HPDE6-E6E7 (cell line): ENCODE measurements at regions not wholly inside any gene's neighbourhood (a gene's known extent, or its start where the extent isn't known, plus 50 kb on each side); places are given as distances from the start of the nearest gene placed in this dataset.
"Not testable (repeated sequence)": the region's sequence is repeated elsewhere in the genome, so short reads cannot be mapped to it uniquely, and the experiment has no call there.

Source experiments
- DNase-seq: peaks from one replicate; pipeline ENCODE4 v3.0.0; 2011; ENCODE audit warnings: missing footprints; ENCODE audit errors: extremely low spot score

- not testable (repeated sequence) for DNase-seq
Observed at GRCh38 chr20:18876394-18876793, 62.8 kb downstream of the SCP2D1 start.

DNA sequence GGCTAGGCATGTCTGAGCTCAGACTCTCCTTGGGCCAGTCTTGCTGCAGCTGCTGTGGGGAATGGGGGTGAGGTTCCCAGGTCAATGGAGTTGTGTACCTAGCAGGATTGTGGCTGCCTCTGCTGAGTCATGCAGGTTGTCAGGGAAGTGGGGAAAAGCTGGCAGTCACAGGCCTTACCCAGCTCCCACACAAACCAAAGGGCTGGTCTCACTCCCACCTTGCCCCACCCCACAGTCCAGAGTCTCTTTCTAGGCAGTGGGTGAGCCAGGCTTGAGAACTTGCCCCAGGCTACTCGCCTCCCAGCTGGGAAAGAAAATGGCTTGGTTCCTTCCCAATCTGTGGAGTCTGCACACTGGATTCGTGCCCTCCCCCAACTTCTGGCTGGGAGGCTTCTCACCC is 65.7 kb downstream of the SCP2D1 start:
- DNase-seq: no peak

DNA sequence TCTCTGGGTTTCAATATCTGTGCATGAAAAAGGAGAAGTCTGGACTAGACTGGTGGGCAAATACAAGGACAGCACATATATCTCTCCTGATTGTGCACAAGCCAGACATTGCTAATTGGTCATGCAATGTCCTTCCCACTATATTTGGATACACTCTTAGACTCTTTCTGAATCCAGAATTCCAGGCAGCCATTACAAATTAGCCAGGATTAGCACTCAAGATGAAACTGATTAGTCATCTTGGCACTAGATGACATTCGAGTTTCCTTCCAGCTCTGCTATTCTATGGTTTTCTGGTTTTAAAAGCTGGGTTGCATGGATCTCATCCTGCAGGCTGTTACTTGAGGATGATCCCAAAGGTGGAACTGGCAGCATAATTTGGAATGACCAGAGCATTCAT is 73.2 kb downstream of the SCP2D1 start:
- no peak for DNase-seq

DNA sequence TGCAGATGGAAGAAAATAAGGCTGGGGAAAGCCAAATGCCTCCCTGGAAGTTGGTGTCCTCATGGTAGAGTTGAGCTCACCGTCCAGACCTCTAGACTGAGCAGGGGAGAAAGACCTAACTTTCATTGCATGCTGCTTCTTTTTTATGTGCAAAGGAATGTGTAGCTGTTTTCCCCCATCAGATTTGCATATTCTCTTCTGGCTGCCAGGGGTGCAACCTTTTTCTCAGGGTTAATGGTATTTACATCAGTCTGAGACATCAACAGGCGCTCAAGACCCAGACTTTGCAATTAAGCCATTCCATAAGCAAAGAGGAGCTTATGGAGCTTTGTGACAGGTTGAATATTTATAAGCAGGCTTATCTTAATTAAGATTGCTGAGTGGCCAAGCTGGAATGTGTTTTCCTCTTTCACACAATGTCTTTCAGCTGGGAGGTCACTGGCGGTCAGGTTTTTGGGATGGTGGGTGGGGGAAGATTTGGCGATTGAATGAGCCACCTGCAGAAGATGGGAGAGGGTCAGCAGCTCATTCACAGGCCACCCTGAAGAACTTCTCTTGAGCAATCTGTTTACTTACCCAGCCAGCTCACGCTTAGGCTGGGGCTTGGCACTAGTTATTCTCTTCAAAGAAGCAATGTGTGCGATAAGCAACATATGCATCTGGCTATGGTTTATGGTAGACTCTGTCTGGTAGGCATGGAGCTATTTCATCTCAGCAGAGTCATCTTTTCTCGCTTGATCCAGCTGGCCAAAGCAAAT is 88.6 kb downstream of the SCP2D1 start:
- DNase-seq: no peak

GRCh38 chr20:18904192-18904591 is 90.6 kb downstream of the SCP2D1 start:
- DNase-seq: no peak

GRCh38 chr20:18904624-18905023 is 91.0 kb downstream of the SCP2D1 start:
- no peak for DNase-seq

GRCh38 chr20:18906046-18906445 is 92.5 kb downstream of the SCP2D1 start:
- DNase-seq: no peak

DNA sequence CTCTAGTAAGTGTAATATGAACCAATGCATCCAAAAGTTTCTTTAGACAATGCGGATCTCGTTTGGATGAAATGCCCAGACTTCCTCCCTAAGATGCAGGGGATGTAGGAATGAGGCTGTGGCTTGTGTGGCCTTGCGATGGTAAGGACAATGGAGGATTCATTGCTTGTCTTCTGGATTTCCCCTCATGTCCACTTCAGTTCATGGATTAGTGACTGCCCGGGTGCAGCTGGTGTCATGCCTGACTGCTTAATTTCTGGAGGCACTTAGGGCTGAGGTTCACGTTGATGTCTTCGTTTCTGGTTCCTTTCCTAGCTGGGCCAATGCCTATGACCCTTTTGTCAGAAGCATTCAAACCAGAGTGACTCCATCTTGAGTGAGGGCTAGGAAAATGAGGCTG is 93.8 kb downstream of the SCP2D1 start:
- no peak for DNase-seq

DNA sequence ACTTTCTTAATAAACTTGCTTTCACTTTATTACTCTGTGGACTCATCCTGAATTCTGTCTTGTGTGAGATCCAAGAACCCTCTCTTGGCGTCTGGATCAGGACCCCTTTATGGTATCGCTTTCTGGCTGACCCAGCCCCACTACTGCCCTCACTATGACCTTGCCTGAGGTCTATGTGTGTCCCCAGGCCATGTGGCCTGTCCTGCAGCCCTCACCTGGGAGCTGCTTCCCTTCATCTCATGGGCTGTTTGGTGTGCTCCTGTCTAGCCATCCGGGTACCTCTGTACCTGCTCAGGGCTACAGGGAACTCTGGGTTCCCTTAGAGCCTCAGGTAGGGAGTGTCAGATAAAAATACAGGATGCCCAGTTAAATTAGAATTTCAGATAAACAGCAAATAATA is 94.5 kb downstream of the SCP2D1 start:
- no peak for DNase-seq

DNA sequence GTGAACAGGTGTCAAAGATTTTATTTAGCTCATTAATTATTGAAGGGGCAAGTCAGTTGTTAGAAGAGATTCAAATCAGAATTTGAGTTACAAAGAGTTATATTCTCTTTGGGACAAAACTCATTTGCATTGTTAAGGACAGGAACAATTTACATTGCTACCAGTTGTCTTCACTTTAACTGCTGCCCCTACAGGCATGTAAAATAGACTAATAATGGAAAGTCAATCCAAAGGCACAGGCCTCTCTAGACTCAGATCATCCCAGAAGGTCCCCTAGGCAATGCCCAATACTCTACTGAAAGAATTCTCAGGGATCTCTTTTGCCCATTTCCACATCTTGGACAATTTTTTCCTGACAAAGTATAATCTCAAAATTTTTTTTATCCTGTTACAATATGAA is 95.7 kb downstream of the SCP2D1 start:
- no peak for DNase-seq

DNA sequence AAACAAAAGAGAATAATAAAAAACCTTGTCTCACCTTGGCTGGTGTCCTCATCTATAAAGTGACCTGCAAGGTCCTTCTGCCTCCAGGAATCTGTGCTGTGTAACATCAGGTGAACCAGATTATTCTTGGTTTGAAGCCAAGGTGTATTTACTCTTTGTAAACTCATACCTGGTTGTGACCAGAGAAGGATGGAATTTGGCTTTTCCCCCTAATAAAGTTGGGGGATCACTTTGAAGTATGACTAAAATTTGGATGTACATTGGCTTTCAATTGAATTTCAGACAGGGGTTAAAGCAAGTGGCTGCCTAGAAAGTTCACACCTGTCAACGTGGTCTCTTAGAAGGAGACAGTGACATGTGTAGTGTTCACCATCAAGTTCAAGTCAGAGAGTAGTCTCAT is 100.1 kb downstream of the SCP2D1 start:
- no peak for DNase-seq

GRCh38 chr20:18914796-18915195 is 101.2 kb downstream of the SCP2D1 start:
- no peak for DNase-seq

GRCh38 chr20:18916886-18917750 is 103.5 kb downstream of the SCP2D1 start:
- DNase-seq: no peak

DNA sequence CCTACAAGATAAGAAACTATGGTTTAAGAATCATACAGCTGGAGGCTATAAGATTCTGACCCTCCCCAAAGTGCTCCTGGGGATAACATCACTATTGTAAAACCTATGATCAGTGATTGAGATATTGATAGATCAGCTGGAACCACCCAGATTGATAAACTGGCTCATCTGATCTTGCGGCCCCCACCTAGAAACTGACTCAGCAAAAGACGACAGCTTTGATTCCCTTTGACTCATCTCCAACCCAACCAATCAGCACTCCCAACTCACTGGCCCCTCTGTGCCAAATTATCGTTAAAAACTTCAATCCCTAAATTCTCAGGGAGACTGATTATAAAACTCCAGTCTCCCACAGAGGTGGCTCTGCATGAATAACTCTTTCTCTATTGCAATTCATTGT is 106.4 kb downstream of the SCP2D1 start:
- DNase-seq: no peak

DNA sequence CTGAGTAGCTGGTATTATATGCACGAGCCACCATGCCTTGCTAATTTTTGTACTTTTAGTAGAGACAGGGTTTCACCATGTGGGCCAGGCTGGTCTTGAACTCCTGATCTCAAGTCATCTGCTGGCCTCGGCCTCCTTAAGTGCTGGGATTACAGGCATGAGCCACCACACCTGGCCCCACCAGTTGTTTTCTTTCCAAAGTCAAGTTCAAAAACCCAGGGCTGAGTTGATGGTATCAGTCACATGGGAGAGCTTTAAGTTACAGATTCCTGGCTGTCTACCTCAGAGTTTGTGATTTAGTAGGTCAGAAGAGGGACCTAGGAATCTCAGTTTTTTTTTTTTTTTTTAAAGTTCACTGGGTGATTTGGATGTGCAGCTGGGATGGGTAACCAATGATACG is 107.7 kb downstream of the SCP2D1 start:
- no peak for DNase-seq

- DNase-seq: no peak
Observed at GRCh38 chr20:18922251-18922650, 108.7 kb downstream of the SCP2D1 start.

DNA sequence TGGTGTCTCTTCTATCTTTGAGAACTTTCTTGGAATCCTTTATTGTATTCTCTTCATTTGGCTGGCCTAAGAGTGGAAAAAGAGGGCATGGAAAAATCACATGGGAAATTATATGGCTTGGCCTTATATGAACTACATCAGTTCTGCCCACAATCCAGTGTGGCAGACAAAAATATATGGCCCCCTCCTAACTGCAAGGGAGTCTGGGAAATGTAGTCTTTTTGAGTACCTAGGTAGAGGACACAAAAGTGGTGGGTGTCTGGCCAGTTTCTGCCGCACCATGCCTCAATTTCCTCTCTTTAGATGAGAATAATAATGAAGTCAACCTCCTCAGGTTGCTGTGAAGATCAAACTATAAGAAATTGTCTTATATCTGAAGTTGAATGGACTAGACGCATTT is 109.3 kb downstream of the SCP2D1 start:
- DNase-seq: no peak

- DNase-seq: no peak
Observed at GRCh38 chr20:18926965-18927364, 113.4 kb downstream of the SCP2D1 start.

DNA sequence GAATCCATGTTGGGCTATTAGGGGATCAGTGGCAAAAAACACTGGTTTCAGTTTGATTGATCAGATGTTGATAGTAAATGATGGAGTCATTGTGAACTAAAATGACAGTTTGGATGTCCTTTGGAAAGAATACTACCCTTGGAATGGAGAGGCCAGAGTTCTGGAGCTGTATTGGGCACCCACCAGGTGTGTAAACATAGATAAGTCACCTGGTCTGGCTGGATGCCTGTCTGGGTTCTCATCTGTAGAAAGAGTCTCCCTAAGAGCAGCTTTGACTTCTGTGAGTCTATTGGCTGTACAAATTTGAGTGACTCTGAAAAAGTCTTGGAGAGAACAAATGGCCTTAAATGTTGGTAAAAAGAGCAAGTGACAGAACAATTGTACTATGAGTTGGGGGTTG is 115.0 kb downstream of the SCP2D1 start:
- no peak for DNase-seq

DNA sequence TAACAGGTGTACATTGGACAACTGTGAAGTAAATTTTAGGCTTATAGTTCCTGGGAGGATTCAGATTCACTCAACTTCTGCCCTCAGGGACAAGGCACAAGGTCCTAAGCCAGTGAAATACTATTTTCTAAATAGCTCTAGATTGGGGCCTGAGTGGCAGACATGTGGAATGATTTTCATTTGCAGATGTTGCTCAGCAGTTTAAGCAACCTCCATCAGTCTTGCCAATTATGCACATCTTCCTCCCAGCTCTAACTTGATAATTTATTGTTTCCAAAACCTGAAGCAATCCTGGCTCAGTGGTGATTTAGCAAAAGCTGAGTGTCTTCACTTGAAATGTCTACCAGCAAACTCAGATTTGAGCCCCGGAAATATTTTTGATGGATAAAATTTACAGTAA is 116.2 kb downstream of the SCP2D1 start:
- no peak for DNase-seq

DNA sequence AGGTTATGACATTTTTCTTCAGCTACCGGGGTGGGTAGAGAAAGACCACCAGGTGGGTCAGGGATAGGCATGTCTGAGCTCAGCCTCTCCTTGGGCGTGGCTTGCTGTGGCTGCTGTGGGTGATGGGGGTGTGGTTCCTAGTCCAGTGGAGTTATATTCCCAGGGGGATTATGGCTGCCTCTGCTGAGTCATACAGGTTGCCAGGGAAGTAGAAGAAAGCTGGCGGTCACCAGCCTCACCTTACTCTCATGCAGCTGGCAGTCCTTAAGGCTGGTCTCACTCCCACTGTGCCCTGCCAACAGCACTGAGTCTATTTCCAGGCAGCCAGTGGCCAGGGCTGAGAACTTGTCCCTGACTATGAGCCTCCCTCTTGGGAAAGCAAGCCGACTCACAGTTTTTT is 130.0 kb downstream of the SCP2D1 start:
- no peak for DNase-seq

DNA sequence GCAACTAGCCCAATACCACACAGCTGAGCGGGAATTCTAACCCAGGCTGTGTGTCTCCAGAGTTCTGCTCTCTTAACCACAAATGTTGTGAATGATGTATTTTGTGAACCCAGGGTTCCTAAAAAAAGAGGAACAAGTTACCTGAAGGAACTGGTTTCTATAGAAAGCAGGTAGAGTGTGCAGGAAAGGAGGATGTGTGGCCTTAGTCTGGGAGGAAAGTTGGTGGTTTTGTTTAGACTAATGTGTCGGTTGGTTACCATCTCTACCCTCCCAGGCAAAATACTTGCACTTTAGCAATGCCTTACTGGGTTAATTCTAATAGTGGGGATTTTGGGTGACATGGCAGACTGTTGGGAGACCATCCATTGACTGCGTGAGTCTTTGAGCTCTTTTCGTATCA is 143.3 kb downstream of the SCP2D1 start:
- DNase-seq: no peak

GRCh38 chr20:18957328-18957727 is 143.7 kb downstream of the SCP2D1 start:
- DNase-seq: no peak
